ENCODE measurements at regions not wholly inside any gene's neighbourhood (a gene's known extent, or its start where the extent isn't known, plus 50 kb on each side); places are given as distances from the start of the nearest gene placed in this dataset.

- TF ChIP-seq, protein P1, sequence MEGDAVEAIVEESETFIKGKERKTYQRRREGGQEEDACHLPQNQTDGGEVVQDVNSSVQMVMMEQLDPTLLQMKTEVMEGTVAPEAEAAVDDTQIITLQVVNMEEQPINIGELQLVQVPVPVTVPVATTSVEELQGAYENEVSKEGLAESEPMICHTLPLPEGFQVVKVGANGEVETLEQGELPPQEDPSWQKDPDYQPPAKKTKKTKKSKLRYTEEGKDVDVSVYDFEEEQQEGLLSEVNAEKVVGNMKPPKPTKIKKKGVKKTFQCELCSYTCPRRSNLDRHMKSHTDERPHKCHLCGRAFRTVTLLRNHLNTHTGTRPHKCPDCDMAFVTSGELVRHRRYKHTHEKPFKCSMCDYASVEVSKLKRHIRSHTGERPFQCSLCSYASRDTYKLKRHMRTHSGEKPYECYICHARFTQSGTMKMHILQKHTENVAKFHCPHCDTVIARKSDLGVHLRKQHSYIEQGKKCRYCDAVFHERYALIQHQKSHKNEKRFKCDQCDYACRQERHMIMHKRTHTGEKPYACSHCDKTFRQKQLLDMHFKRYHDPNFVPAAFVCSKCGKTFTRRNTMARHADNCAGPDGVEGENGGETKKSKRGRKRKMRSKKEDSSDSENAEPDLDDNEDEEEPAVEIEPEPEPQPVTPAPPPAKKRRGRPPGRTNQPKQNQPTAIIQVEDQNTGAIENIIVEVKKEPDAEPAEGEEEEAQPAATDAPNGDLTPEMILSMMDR (CRISPR knock-in tag; IDR thresholded peaks at IDR 0.05), result no peak
- TF ChIP-seq ZNF792 (CRISPR knock-in tag; IDR thresholded peaks at IDR 0.05) (no peak), MYC (CRISPR knock-in tag; IDR thresholded peaks at IDR 0.05; ENCODE audit: borderline replicate concordance) (no peak), TBP (CRISPR knock-in tag; IDR thresholded peaks at IDR 0.05) (no peak), SMYD3 (CRISPR knock-in tag; IDR thresholded peaks at IDR 0.05) (no peak), ZBTB8A (CRISPR knock-in tag; IDR thresholded peaks at IDR 0.05; ENCODE audit: borderline replicate concordance, low read depth) (no peak), MBNL3 (CRISPR knock-in tag; conservative IDR thresholded peaks at IDR 0.05) (no peak), KDM1A (CRISPR knock-in tag; IDR thresholded peaks at IDR 0.05) (no peak), ATRX (CRISPR knock-in tag; IDR thresholded peaks at IDR 0.05; ENCODE audit: borderline replicate concordance) (no peak), ZNF616 (CRISPR knock-in tag; IDR thresholded peaks at IDR 0.05; ENCODE audit: low read depth) (no peak), ZSCAN22 (CRISPR knock-in tag; IDR thresholded peaks at IDR 0.05) (no peak), UBTF (CRISPR knock-in tag; IDR thresholded peaks at IDR 0.05) (no peak), ZNF253 (CRISPR knock-in tag; IDR thresholded peaks at IDR 0.05; ENCODE audit: borderline replicate concordance) (no peak)
Observed at GRCh38 chr6:74161380-74161779, 465.4 kb downstream of the CD109 start.

Measured in HepG2 (cell line).